ENCODE measurements at regions not wholly inside any gene's neighbourhood (a gene's known extent, or its start where the extent isn't known, plus 50 kb on each side); places are given as distances from the start of the nearest gene placed in this dataset.

DNA sequence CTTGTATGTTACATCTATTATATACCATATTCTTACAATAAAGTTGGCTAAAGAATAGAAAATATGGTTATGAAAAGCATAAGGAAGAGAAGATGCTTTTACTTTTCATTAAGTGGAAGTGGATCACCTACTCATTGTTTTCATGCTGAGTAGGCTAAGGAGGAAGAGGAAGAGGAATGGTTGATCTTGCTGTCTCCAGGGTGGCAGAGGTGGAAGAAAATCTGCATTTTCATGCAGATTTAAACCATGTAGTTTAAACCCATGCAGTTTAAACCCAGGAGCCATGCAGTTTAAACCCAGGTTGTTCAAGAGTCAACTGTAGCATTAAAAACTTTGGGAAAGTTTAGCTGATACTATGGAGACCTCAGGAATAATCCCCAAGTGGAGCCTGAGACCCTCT is 214.8 kb upstream of the NAALADL2 start:
- TF ChIP-seq, protein P1, sequence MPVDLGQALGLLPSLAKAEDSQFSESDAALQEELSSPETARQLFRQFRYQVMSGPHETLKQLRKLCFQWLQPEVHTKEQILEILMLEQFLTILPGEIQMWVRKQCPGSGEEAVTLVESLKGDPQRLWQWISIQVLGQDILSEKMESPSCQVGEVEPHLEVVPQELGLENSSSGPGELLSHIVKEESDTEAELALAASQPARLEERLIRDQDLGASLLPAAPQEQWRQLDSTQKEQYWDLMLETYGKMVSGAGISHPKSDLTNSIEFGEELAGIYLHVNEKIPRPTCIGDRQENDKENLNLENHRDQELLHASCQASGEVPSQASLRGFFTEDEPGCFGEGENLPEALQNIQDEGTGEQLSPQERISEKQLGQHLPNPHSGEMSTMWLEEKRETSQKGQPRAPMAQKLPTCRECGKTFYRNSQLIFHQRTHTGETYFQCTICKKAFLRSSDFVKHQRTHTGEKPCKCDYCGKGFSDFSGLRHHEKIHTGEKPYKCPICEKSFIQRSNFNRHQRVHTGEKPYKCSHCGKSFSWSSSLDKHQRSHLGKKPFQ (tag by site-specific recombination; IDR thresholded peaks at IDR 0.05): no peak
- no peak for TF ChIP-seq CTCF (tag by site-specific recombination; IDR thresholded peaks at IDR 0.05)

All from HEK293 (cell line).